Fibroblast of villous mesenchyme (primary cell): ENCODE measurements at regions not wholly inside any gene's neighbourhood (a gene's known extent, or its start where the extent isn't known, plus 50 kb on each side); places are given as distances from the start of the nearest gene placed in this dataset.

Source experiments
- DNase-seq: peaks from one replicate; pipeline ENCODE4 v3.0.0-alpha.2; 2010; ENCODE audit warnings: low read depth
- H3K4me3 ChIP-seq: 2 replicates; pipeline ENCODE4 v1.5.1; 2011; ENCODE audit warnings: low read depth, mild to moderate bottlenecking, low read length
- CTCF ChIP-seq: IDR thresholded peaks from 2 replicates; pipeline ENCODE4 v1.5.1; 2012; ENCODE audit warnings: low read depth, mild to moderate bottlenecking, low read length; ENCODE audit not compliant: insufficient read depth

DNA sequence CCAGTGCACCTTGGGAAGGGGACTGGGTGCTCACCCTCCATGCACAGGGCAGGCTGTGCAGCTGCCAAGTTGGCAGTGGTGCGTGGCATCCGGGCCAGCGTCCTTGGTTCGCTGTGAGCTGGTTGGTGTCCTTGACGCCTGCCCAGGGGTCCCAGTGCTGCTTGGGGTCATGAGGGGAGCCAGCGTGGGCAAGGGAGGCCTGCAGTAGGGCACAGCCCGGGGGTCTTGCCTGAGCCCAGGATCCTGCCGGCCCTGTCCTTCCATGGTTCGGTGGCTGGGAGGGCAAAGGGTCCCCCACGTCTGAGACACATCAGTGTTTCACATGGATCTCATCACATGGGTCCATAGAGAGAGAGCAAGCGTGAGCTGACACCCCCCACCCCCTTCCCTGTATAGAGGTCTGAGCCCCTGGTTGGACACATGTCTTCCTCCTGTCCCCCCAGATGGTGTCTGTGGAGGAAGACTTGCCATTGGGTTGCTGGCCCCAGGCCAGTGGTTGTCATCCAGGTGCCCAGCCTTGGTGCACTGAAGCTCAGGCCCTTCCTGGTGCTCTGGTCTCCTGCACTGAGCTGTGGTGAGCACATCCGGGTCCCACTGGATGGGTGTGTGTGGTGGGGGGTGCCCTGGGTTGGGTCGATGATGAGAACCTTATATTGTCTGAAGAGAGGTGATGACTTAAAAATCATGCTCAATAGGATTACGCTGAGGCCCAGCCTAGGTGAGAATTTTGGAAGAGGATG lies 232.3 kb downstream of the SNRPN start:
- DNase-seq: no peak
- H3K4me3 ChIP-seq: no peak overlapping the region
- TF ChIP-seq CTCF: no peak

DNA sequence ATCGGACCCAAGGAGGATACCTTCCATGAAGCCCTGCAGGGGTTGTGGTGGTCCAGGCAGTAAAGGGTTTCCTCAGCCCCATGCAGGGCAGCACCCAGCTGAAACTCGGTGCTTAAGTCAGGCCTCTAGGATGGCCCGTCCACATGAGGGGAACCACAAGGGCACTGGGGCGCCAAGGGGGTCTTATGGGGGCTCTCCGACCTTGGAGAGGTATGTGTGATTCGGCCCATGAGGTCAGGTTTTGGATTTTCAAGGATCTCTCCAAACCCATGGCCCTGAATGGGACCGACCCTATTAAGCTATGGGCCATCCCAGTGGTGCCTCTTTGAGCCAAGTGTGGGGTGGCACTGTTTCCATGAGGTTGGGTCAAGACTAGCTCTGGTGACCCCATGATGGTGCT lies 233.3 kb downstream of the SNRPN start:
- H3K4me3 ChIP-seq: no peak overlapping the region

GRCh38 chr15:25188551-25189101 lies 233.8 kb downstream of the SNRPN start:
- no peak for TF ChIP-seq CTCF
- DNase-seq: no peak
- H3K4me3 ChIP-seq: no peak overlapping the region

More for the DNA sequence above, 233.3 kb downstream of the SNRPN start:
- no peak for DNase-seq
- no peak for TF ChIP-seq CTCF

GRCh38 chr15:25189551-25189950 lies 234.8 kb downstream of the SNRPN start:
- no peak overlapping the region for H3K4me3 ChIP-seq
- TF ChIP-seq CTCF: no peak
- DNase-seq: no peak

DNA sequence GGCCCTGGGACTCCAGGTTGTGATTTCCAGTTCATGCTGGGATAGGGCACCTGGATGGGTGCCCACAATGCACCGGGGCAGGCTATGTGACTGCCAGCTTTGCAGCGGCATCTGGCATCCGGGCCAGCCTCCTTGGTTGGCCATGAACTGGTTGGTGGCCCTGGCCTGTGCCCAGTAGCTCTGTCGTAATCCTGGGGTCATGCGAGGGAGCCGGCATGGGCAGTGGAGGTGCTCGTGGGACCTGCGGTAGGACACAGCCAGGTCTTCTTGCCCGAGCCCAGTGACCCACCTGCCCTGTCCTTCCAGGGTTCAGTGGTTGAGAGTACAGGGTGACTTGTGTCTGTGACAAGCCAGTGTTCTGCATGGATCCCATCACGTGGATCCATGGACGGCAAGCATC lies 237.9 kb downstream of the SNRPN start:
- no peak for TF ChIP-seq CTCF
- DNase-seq: no peak
- H3K4me3 ChIP-seq: no peak overlapping the region

GRCh38 chr15:25207369-25207768 lies 231.5 kb downstream of the UBE3A start:
- DNase-seq: no peak
- TF ChIP-seq CTCF: no peak
- H3K4me3 ChIP-seq: no peak overlapping the region
